T-cell (primary cell): ENCODE measurements at regions not wholly inside any gene's neighbourhood (a gene's known extent, or its start where the extent isn't known, plus 50 kb on each side); places are given as distances from the start of the nearest gene placed in this dataset.

ENCODE experiments used
- ATAC-seq, 4 experiments: fragments of 200-7000 bp in 3 of 4; fragments of 150-1000 bp in 1 of 4; cut with Tn5 transposase; replicated peaks in 1 of 4; 1 replicate in 3 of 4; 2 replicates in 1 of 4; pipeline ENCODE4 v1.10.0; 2021; ENCODE audit warnings: moderate library complexity in 3 of 4, mild to moderate bottlenecking in 2 of 4, moderate number of reproducible peaks in 1 of 4
- CTCF ChIA-PET, 2 donors: fragments of 300-600 bp; sonication (Branson Sonifier 250); formaldehyde crosslinking; loops; one replicate each; lab custom pipeline; 2022; ENCODE audit warnings: antibody characterized with exemption in 2 of 2; lab: Charles Lee
- POLR2A ChIA-PET, 2 donors: fragments of 300-600 bp; sonication (Branson Sonifier 250); formaldehyde crosslinking; loops; one replicate each; lab custom pipeline; 2022; ENCODE audit warnings: antibody characterized with exemption in 2 of 2; lab: Charles Lee
- DNase-seq, 35 experiments: peaks; one replicate each; pipeline versions ENCODE4 v3.0.0 to v3.0.0-alpha.2; 2013 to 2023
- H3K27ac ChIP-seq: one replicate; pipeline ENCODE4 v1.5.1; 2013; ENCODE audit warnings: low read length
- H3K27me3 ChIP-seq, 2 experiments: replicated peaks in 1 of 2; 1 replicate in 1 of 2; 2 replicates in 1 of 2; pipeline versions ENCODE4 v1.6.1 to v1.7.0; 2013; ENCODE audit warnings: low read length in 1 of 2, mixed read lengths in 1 of 2; ENCODE audit not compliant: control insufficient read depth in 2 of 2, insufficient read depth in 2 of 2; ENCODE audit errors: extremely low read depth in 1 of 2
- H3K36me3 ChIP-seq, 2 donors: 1 replicate in 1 of 2; 2 replicates in 1 of 2; pipeline versions ENCODE4 v1.6.1 to v1.7.0; 2013; ENCODE audit warnings: low read length in 1 of 2; ENCODE audit not compliant: control insufficient read depth in 2 of 2, insufficient read depth in 1 of 2; ENCODE audit errors: extremely low read depth in 1 of 2
- H3K4me1 ChIP-seq, 2 experiments: 1 replicate in 1 of 2; 2 replicates in 1 of 2; pipeline versions ENCODE4 v1.6.1 to v1.7.0; 2013; ENCODE audit warnings: low read length in 2 of 2, mixed read lengths in 1 of 2; ENCODE audit not compliant: insufficient read depth in 2 of 2, control insufficient read depth in 1 of 2; ENCODE audit errors: extremely low read depth in 1 of 2
- H3K4me3 ChIP-seq, 2 donors: 1 replicate in 1 of 2; 2 replicates in 1 of 2; pipeline versions ENCODE4 v1.5.1 to v1.7.0; 2013; ENCODE audit warnings: mild to moderate bottlenecking in 2 of 2, low read length in 1 of 2, moderate library complexity in 1 of 2; ENCODE audit not compliant: control insufficient read depth in 1 of 2; ENCODE audit errors: extremely low read depth in 1 of 2
- H3K9me3 ChIP-seq: 2 replicates; pipeline ENCODE4 v1.7.0; 2013
- H3K27ac Mint-ChIP-seq, 2 donors: one replicate each; pipeline ENCODE4 v1.8.0; 2020 to 2021; ENCODE audit warnings: mild to moderate bottlenecking in 2 of 2, mixed read lengths in 2 of 2
- H3K27me3 Mint-ChIP-seq, 2 donors: one replicate each; pipeline ENCODE4 v1.8.0; 2021 to 2022; ENCODE audit warnings: mixed read lengths in 2 of 2
- H3K36me3 Mint-ChIP-seq: one replicate; pipeline ENCODE4 v1.8.0; 2021; ENCODE audit warnings: mixed read lengths
- H3K4me1 Mint-ChIP-seq, 3 donors: one replicate each; pipeline ENCODE4 v1.8.0; 2020 to 2022; ENCODE audit warnings: mixed read lengths in 3 of 3, mild to moderate bottlenecking in 1 of 3
- H3K4me3 Mint-ChIP-seq, 3 donors: one replicate each; pipeline ENCODE4 v1.8.0; 2020 to 2022; ENCODE audit warnings: mild to moderate bottlenecking in 3 of 3, mixed read lengths in 3 of 3, moderate library complexity in 3 of 3
- H3K9me3 Mint-ChIP-seq, 3 donors: one replicate each; pipeline ENCODE4 v1.8.0; 2020 to 2022; ENCODE audit warnings: mixed read lengths in 3 of 3
- WGBS: methylation state at CpG from one replicate; pipeline ENCODE4 v1.1.5; 2013; ENCODE audit warnings: missing lambda C conversion rate; ENCODE audit not compliant: insufficient coverage; 5-methylcytosine and 5-hydroxymethylcytosine counted together

- POLR2A ChIA-PET, result no interaction called here
- no peak for ATAC-seq
- Histone ChIP-seq H3K4me3 (no peak overlapping the region), H3K27me3 (no peaks in the 10 kb centered on the region), H3K27ac (no peak overlapping the region), H3K36me3 (no peaks in the 10 kb centered on the region), H3K4me1 (no peaks in the 10 kb centered on the region), H3K9me3 (no peaks in the 10 kb centered on the region)
- no peaks in the 10 kb centered on the region for H3K36me3 Mint-ChIP-seq
- no peak overlapping the region for H3K4me3 Mint-ChIP-seq
- H3K27me3 Mint-ChIP-seq, result peaks cover 4 to 24% of the 10 kb centered on the region in 2 donors
- no peak for DNase-seq
- H3K27ac Mint-ChIP-seq, result no peak overlapping the region
- peaks cover 0 to 6% (median 4%) of the 10 kb centered on the region in 3 donors for H3K9me3 Mint-ChIP-seq
- CTCF ChIA-PET, result no interaction called here
- WGBS, result no CpG with 5 or more reads among the region's 1 CpG
- H3K4me1 Mint-ChIP-seq, result no peaks in the 10 kb centered on the region
Measured at GRCh38 chr2:149657401-149658040, 69.9 kb upstream of the MMADHC start.

GRCh38 chr2:149656996-149657395 is 69.4 kb upstream of the MMADHC start:
- no peaks in the 10 kb centered on the region for H3K36me3 ChIP-seq
- H3K27ac Mint-ChIP-seq, result no peak overlapping the region
- CTCF ChIA-PET, result no interaction called here

DNA sequence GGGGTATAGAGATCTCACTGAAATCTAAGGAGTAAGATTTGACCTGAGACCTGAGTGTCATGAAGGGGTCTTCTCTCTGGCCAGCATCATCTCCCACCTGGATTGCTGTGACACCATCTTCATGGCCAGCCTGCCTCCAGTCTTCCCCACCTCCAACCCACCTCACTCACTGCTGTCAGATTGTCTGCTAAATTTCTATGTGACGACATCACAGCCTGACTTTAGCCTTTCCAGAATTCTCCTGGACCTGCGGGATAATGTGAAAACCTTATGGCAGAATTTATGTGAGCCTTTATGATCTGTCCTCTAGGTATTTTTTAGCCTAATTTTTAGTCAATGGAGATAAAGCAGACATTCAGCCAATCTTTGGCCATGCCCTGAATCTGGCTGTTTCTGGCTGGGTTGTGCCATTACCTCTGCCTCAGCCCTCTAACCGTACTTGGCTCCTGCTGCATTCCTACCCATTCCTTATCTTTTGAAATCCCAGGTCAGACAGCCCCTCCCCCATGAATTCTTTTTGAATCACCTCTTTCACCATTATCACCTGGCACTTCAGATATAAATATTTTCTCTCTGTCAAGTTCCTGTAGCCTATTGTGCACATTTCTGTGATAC is 66.4 kb upstream of the MMADHC start:
- ChIA-PET POLR2A (no interaction called here), CTCF (no interaction called here)
- Mint-ChIP-seq H3K4me3 (no peak overlapping the region), H3K4me1 (no peaks in the 10 kb centered on the region), H3K9me3 (peaks cover 0 to 6% (median 4%) of the 10 kb centered on the region in 3 donors), H3K27me3 (peaks cover 0 to 20% of the 10 kb centered on the region in 2 donors), H3K27ac (no peak overlapping the region), H3K36me3 (no peaks in the 10 kb centered on the region)
- Histone ChIP-seq H3K36me3 (no peaks in the 10 kb centered on the region), H3K4me1 (no peaks in the 10 kb centered on the region), H3K9me3 (no peaks in the 10 kb centered on the region), H3K27me3 (no peaks in the 10 kb centered on the region), H3K27ac (no peak overlapping the region), H3K4me3 (no peak overlapping the region)
- 54% methylated on average over 1 of the region's 3 CpGs for WGBS
- no peak for ATAC-seq
- no peak for DNase-seq

More at GRCh38 chr2:149656996-149657395, 69.4 kb upstream of the MMADHC start:
- no peaks in the 10 kb centered on the region for H3K27me3 ChIP-seq
- POLR2A ChIA-PET, result no interaction called here
- no peak for ATAC-seq
- no peaks in the 10 kb centered on the region for H3K9me3 ChIP-seq
- H3K4me3 Mint-ChIP-seq, result no peak overlapping the region
- 82% methylated on average over 2 of the region's 5 CpGs for WGBS
- peaks cover 4 to 27% of the 10 kb centered on the region in 2 donors for H3K27me3 Mint-ChIP-seq
- H3K9me3 Mint-ChIP-seq, result peaks cover 0 to 6% (median 4%) of the 10 kb centered on the region in 3 donors
- no peaks in the 10 kb centered on the region for H3K4me1 ChIP-seq
- DNase-seq, result no peak
- H3K4me3 ChIP-seq, result no peak overlapping the region
- no peak overlapping the region for H3K27ac ChIP-seq
- no peaks in the 10 kb centered on the region for H3K36me3 Mint-ChIP-seq
- no peaks in the 10 kb centered on the region for H3K4me1 Mint-ChIP-seq

GRCh38 chr2:149652926-149653325 is 65.4 kb upstream of the MMADHC start:
- CTCF ChIA-PET, result no interaction called here
- H3K9me3 Mint-ChIP-seq, result peaks cover 0 to 6% (median 4%) of the 10 kb centered on the region in 3 donors
- H3K4me1 Mint-ChIP-seq, result no peaks in the 10 kb centered on the region

GRCh38 chr2:149652526-149652925 is 65.0 kb upstream of the MMADHC start:
- POLR2A ChIA-PET, result no interaction called here
- no peaks in the 10 kb centered on the region for H3K4me1 ChIP-seq
- no peaks in the 10 kb centered on the region for H3K27me3 ChIP-seq
- no peak overlapping the region for H3K4me3 ChIP-seq
- H3K36me3 ChIP-seq, result no peaks in the 10 kb centered on the region
- Mint-ChIP-seq H3K27ac (no peak overlapping the region), H3K4me1 (no peaks in the 10 kb centered on the region), H3K27me3 (peaks cover 0 to 21% of the 10 kb centered on the region in 2 donors), H3K9me3 (peaks cover 0 to 6% (median 4%) of the 10 kb centered on the region in 3 donors), H3K36me3 (no peaks in the 10 kb centered on the region), H3K4me3 (no peak overlapping the region)
- no peak overlapping the region for H3K27ac ChIP-seq
- no peak for ATAC-seq
- no CpG with 5 or more reads among the region's 3 CpGs for WGBS
- H3K9me3 ChIP-seq, result no peaks in the 10 kb centered on the region
- CTCF ChIA-PET, result no interaction called here
- DNase-seq, result no peak

More at GRCh38 chr2:149652926-149653325, 65.4 kb upstream of the MMADHC start:
- Histone ChIP-seq H3K9me3 (no peaks in the 10 kb centered on the region), H3K4me1 (no peaks in the 10 kb centered on the region), H3K27ac (no peak overlapping the region), H3K27me3 (no peaks in the 10 kb centered on the region), H3K36me3 (no peaks in the 10 kb centered on the region), H3K4me3 (no peak overlapping the region)
- 100% methylated on average over 1 of the region's 2 CpGs for WGBS
- no peaks in the 10 kb centered on the region for H3K36me3 Mint-ChIP-seq
- H3K27me3 Mint-ChIP-seq, result peaks cover 0 to 24% of the 10 kb centered on the region in 2 donors
- H3K27ac Mint-ChIP-seq, result no peak overlapping the region
- H3K4me3 Mint-ChIP-seq, result no peak overlapping the region
- ATAC-seq, result no peak
- POLR2A ChIA-PET, result no interaction called here
- DNase-seq, result no peak

GRCh38 chr2:149651229-149651628 is 63.7 kb upstream of the MMADHC start:
- POLR2A ChIA-PET, result no interaction called here
- no peak for ATAC-seq
- WGBS, result 88% methylated on average over 5 of the region's 6 CpGs

More at GRCh38 chr2:149651229-149651628, 63.7 kb upstream of the MMADHC start:
- Histone ChIP-seq H3K4me3 (no peak overlapping the region), H3K27ac (no peak overlapping the region), H3K27me3 (no peaks in the 10 kb centered on the region), H3K36me3 (no peaks in the 10 kb centered on the region), H3K9me3 (no peaks in the 10 kb centered on the region), H3K4me1 (no peaks in the 10 kb centered on the region)
- peaks cover 0 to 6% (median 4%) of the 10 kb centered on the region in 3 donors for H3K9me3 Mint-ChIP-seq
- H3K27me3 Mint-ChIP-seq, result peaks cover 1 to 30% of the 10 kb centered on the region in 2 donors
- no peak overlapping the region for H3K4me3 Mint-ChIP-seq
- CTCF ChIA-PET, result no interaction called here
- H3K36me3 Mint-ChIP-seq, result no peaks in the 10 kb centered on the region
- no peaks in the 10 kb centered on the region for H3K4me1 Mint-ChIP-seq
- no peak for DNase-seq
- H3K27ac Mint-ChIP-seq, result no peak overlapping the region
